NCI-H748 (cell line): ENCODE measurements at regions not wholly inside any gene's neighbourhood (a gene's known extent, or its start where the extent isn't known, plus 50 kb on each side); places are given as distances from the start of the nearest gene placed in this dataset.

Source experiments
- DNase-seq: peaks from one replicate; lab custom pipeline; 2025; ENCODE audit not compliant: unreplicated experiment; lab: John Stamatoyannopoulos, UW

DNA sequence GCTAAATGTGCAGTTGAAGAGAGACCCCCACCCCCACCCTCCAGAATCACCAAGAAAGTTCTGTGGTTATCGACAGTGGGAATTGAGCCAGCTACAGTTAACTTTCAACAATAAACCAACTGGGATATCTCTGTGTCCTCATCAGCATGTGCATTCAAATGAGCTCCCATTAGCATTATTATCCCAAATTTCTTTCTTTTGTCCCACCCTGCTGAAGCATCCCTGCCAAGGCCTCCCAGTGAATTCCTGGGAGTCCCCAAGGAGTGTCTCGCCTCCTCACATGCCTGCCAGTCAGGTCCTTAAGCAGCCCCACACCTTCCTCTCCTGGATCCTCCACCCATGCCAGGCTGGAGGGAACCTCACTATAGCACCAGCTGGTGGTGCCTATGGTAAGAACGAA, 422.1 kb upstream of the HNRNPA3 start:
- no peak for DNase-seq

DNA sequence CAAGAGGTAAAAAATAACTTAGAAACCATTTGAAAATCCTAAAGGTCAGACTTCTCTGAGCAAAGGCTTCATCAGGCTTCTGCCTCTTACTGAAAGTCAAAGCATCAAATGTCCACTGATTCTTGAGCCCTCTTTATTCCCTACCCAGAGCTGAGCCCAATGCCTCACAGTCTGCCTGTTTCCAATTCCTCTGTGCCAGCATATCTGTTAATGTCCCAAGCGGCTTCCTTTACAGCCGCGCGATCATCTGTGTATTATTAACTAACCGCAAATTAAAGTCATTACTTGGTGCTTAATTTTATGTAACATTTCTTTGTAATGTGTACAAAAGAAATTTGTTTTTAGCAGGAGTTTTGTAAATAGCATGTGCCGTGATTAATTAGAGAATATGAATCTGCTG, 418.8 kb upstream of the HNRNPA3 start:
- peak; percentile 10 for DNase-seq

DNA sequence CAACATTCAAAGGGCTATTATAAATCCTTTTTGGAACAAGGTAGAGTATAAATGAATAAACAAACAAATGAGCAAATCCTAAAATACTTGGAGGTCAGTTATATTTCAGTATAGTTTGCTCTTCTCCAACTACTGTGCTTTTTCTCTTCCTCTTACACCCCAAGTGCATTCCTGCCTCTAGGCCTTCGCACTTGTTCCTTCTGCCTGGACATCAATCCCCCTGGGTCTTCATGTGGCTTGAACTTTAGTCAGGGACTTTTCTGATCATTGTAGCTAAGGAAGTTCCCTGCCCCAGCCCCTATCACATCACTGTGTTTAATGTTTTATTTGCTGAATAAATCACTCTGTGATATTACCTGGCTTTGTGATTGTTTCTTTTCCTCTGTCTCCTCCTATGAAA, 418.2 kb upstream of the HNRNPA3 start:
- DNase-seq = no peak

DNA sequence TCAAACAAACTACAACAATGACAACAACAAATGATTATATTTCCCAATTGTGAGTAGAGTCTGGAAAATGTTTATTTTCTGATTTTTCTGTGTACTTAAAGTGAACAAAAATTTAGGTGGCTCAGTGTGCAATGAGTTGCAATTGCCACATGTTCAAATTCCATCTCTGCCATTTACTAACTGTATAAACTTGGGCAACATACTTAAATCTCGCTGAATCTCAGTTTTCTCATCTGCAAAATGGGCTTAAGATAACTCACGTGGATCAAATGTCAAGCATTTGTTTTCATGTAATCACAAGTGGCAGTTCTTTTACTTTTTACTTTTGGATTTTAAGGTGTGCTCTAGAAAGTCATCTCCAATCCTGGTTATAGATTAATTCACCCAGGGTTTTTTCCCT, 416.8 kb upstream of the HNRNPA3 start:
- no peak for DNase-seq

DNA sequence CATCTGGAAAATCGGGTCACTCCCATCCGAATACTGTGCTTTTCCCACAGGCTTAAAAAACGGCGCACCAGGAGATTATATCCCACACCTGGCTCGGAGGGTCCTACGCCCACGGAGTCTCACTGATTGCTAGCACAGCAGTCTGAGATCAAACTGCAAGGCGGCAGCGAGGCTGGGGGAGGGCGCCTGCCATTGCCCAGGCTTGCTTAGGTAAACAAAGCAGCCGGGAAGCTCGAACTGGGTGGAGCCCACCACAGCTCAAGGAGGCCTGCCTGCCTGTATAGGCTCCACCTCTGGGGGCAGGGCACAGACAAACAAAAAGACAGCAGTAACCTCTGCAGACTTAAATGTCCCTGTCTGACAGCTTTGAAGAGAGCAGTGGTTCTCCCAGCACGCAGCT, 415.9 kb upstream of the HNRNPA3 start:
- DNase-seq = peak; percentile 31

GRCh38 chr2:176804392-176804791, 408.2 kb upstream of the HNRNPA3 start:
- no peak for DNase-seq

DNA sequence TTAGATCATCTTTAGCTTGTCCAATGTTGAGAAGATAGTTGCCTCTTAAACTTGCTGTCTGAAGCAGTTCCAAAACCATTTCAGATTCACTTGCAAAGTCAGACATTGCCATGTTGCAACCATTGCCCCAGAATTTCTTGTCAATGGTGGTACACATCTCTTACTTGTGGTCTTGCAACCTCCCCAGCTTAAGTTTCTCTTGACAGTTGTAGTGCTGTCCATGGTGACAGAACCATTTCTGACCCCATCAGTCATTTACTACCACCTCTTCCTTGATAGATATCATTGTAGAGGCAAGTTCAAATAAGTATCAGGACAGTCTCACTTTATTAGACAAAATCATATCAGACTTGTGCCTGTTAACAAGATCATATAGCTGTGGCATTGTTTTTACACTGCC, 407.2 kb upstream of the HNRNPA3 start:
- DNase-seq = no peak

DNA sequence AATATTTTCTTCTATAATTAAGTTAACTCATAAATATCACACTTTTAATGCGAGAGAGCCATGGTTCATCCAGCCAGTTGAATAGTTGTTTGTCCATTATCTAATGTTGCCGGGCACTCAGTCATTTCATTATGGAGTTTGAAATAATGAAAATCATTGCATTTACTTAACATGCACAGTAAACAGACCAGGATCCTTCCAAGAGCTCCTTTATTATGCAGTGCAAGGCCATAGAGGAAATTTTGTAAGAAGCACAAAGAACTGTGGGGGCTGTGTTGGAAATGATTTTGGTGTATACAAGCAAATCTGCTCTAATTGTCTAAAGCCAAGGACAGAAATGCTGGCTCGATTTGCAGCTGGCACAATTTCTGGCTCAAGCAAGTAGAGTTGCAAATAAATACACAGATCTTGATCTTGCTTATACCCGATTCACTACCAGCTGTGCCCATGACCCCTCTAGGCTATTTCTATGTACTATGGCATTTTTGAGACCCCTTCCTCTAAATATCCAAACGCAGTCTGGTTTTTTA, 400.3 kb upstream of the HNRNPA3 start:
- DNase-seq = no peak

DNA sequence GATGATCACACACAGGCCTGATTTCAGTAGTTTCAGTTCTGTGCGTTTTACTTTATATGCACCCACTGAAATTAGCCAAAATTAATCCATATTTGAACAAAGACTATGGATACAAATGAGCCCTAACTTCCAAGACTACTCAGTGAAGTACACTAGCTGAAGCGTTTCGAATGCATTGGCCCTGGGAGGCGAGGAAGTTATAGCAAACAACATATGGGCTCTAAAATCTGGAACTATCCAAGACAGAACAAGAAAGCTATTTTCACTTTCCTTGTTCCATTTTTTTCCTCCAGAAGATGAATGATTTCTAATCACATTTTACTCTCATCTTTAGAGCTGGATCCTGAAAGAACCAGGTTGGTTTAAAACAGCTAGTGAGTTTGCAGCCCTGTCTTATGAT, 399.4 kb upstream of the HNRNPA3 start:
- no peak for DNase-seq

- DNase-seq = peak; percentile 25
These were observed 399.0 kb upstream of the HNRNPA3 start for GRCh38 chr2:176813621-176814049.

GRCh38 chr2:176814274-176814673, 398.3 kb upstream of the HNRNPA3 start:
- DNase-seq = peak; percentile 43

GRCh38 chr2:176814740-176815367, 397.7 kb upstream of the HNRNPA3 start:
- DNase-seq = peak; percentile 72

DNA sequence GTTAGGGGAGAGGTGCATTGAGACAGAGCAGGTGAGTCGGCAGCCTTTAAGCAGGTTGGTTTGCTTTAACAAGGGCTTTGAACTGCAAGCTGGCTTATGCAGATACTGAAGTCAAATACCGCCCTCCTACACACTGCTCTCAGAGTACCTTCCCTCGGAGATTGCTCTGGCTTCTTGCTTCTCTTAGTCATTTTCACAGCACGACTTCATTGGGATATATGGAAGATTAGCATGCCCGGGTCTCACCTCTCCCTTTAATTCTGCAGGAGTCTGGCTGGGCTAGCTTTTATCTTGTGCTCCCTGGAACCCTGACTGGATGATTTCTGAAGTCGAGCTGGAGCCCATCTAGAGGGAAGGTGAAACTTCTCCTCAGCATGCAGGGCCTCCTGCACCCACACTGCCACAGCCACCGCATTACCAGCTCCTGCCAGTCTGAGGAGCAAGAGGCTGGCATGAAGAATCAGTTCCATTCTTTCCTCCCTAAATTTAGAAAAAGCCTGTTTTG, 395.5 kb upstream of the HNRNPA3 start:
- DNase-seq = peak; percentile 39

DNA sequence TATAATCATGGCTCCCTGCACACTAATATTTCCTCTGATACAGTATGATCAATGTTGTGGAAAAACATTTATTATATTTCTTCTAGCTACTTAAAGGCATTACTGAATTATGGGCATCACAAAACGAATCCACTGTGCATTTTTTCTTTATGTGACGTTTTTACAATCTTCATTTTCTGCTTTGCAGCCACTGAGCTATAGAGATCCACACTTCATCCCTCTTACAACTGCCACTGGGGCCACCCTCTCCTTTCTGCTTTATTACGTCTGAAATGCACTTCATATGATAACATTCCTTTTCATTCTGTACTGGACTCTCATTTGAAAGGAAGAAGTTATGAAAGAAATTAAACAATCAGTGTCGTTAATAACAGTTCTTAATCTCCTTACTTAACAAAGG, 394.5 kb upstream of the HNRNPA3 start:
- DNase-seq = no peak

GRCh38 chr2:176818617-176819016, 394.0 kb upstream of the HNRNPA3 start:
- no peak for DNase-seq

DNA sequence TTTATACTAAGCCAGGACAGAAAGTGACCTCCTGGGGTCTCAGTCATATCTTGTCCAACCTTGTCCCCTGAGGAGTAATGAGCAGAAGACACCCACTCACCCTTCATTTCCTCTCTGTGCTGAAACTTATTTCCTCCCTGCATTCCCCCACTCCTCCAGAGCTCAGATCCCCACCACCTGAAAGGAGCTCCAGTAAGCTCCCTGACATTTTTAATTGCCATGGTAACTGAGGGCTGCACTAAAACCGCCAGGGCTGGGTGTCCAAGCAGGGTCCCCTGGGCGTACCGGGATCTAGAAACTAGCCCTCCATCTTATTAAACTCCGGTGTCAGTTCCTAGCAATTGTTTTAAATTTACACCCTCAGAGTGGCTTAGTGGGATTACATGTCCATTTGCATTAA, 393.3 kb upstream of the HNRNPA3 start:
- no peak for DNase-seq

GRCh38 chr2:176820371-176820932, 392.1 kb upstream of the HNRNPA3 start:
- no peak for DNase-seq

GRCh38 chr2:176821350-176821749, 391.2 kb upstream of the HNRNPA3 start:
- DNase-seq = no peak

GRCh38 chr2:176822060-176822459, 390.5 kb upstream of the HNRNPA3 start:
- DNase-seq = no peak

- DNase-seq = no peak
These were observed 386.2 kb upstream of the HNRNPA3 start for GRCh38 chr2:176826356-176826755.

GRCh38 chr2:176826984-176827668, 385.5 kb upstream of the HNRNPA3 start:
- DNase-seq = no peak

DNA sequence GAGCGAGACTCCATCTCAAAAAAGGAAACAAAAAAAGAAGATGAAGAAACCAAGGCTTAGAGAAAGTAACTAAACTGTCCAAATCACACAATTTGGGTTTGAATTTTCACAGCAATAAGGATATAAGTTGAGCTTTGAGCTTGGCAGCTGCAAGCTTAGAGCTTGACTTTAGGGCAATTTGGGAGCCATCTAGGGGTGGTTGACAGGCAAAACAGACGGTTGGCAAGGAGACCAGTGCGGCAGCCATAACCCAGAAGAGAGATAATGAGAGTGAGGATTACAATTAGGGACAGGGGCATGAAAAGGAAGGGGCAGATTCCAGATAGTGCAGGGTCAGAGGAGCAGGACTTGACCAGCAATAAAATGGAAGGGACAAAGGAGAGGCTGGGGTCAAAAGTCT, 382.2 kb upstream of the HNRNPA3 start:
- peak; percentile 83 for DNase-seq
